Neural cell (in vitro differentiated cells): ENCODE measurements at regions not wholly inside any gene's neighbourhood (a gene's known extent, or its start where the extent isn't known, plus 50 kb on each side); places are given as distances from the start of the nearest gene placed in this dataset.

ENCODE experiments used
- H2AFZ ChIP-seq: fragments of 200-600, 300-800 bp; sonication (generic), shearing (Covaris generic); 2 replicates; pipeline ENCODE4 v1.6.0; 2014; ENCODE audit warnings: low read depth, mild to moderate bottlenecking, antibody characterized with exemption, low read length, moderate library complexity
- H3F3A ChIP-seq: fragments of 200-600 bp; shearing (Covaris generic); 2 replicates; pipeline ENCODE4 v1.6.1; 2016; ENCODE audit warnings: mild to moderate bottlenecking, moderate library complexity, mixed read lengths, antibody characterized with exemption, low read length; ENCODE audit not compliant: insufficient read depth, poor library complexity, severe bottlenecking
- H3K27ac ChIP-seq: fragments of 200-600, 300-800 bp; sonication (generic), shearing (Covaris generic); 2 replicates; pipeline ENCODE4 v1.5.1; 2014; ENCODE audit warnings: mild to moderate bottlenecking, low read length, moderate library complexity
- H3K27me3 ChIP-seq: fragments of 300-800, 200-600 bp; sonication (generic), shearing (Covaris generic); 2 replicates; pipeline ENCODE4 v1.6.0; 2014; ENCODE audit warnings: mild to moderate bottlenecking, low read depth, low read length, moderate library complexity; ENCODE audit not compliant: insufficient read depth
- H3K36me3 ChIP-seq: fragments of 300-800, 200-600 bp; sonication (generic), shearing (Covaris generic); 2 replicates; pipeline ENCODE4 v1.5.1; 2014; ENCODE audit warnings: mild to moderate bottlenecking, antibody characterized with exemption, low read length, moderate library complexity; ENCODE audit not compliant: insufficient read depth
- H3K4me2 ChIP-seq: fragments of 300-800, 200-600 bp; sonication (generic), shearing (Covaris generic); 2 replicates; pipeline ENCODE4 v1.6.0; 2014; ENCODE audit warnings: mild to moderate bottlenecking, low read length
- H3K4me3 ChIP-seq: fragments of 300-800, 200-600 bp; sonication (generic), shearing (Covaris generic); 2 replicates; pipeline ENCODE4 v1.5.1; 2014; ENCODE audit warnings: mild to moderate bottlenecking, low read length, moderate library complexity
- H3K79me2 ChIP-seq: fragments of 200-600 bp; shearing (Covaris generic); replicated peaks from 2 replicates; pipeline ENCODE4 v1.6.0; 2014; ENCODE audit warnings: mild to moderate bottlenecking, low read length, moderate library complexity; ENCODE audit not compliant: insufficient read depth
- H3K9ac ChIP-seq: fragments of 300-800, 200-600 bp; sonication (generic), shearing (Covaris generic); 2 replicates; pipeline ENCODE4 v1.6.1; 2016; ENCODE audit warnings: mild to moderate bottlenecking, low read length, mixed read lengths
- H3K9me2 ChIP-seq: fragments of 200-600 bp; shearing (Covaris generic); 2 replicates; pipeline ENCODE4 v1.6.1; 2016; ENCODE audit warnings: mild to moderate bottlenecking, low read length, mixed read lengths; ENCODE audit not compliant: insufficient read depth
- H3K9me3 ChIP-seq: fragments of 200-600, 300-800 bp; sonication (generic), shearing (Covaris generic); 2 replicates; pipeline ENCODE4 v1.6.1; 2016; ENCODE audit warnings: mild to moderate bottlenecking, mixed run types, low read length, moderate library complexity, mixed read lengths
- H4K20me1 ChIP-seq: fragments of 200-600 bp; shearing (Covaris generic); 2 replicates; pipeline ENCODE4 v1.6.1; 2016; ENCODE audit warnings: mild to moderate bottlenecking, mixed run types; ENCODE audit not compliant: insufficient read depth
- EP300 ChIP-seq: fragments of 450-650 bp; conservative IDR thresholded peaks from 2 replicates; pipeline ENCODE4 v1.6.1; 2014; ENCODE audit warnings: antibody characterized with exemption, mild to moderate bottlenecking, moderate library complexity; ENCODE audit not compliant: poor library complexity, severe bottlenecking
- EZH2 ChIP-seq: fragments of 200-600, 300-800 bp; shearing (Covaris generic), sonication (generic); IDR thresholded peaks from 2 replicates; pipeline ENCODE4 v1.6.1; 2014; ENCODE audit warnings: antibody characterized with exemption, low read length, borderline replicate concordance, mild to moderate bottlenecking; ENCODE audit not compliant: insufficient read depth, poor library complexity, severe bottlenecking
- MXI1 ChIP-seq: fragments of 450-650 bp; conservative IDR thresholded peaks from 2 replicates; pipeline ENCODE4 v1.6.1; 2014; ENCODE audit warnings: antibody characterized with exemption, mild to moderate bottlenecking; ENCODE audit not compliant: poor library complexity, severe bottlenecking
- POLR2AphosphoS5 ChIP-seq: IDR thresholded peaks from 2 replicates; pipeline ENCODE4 v1.6.1; 2012
- RAD21 ChIP-seq: fragments of 450-650 bp; conservative IDR thresholded peaks from 2 replicates; pipeline ENCODE4 v1.6.1; 2014; ENCODE audit warnings: antibody characterized with exemption, mild to moderate bottlenecking, moderate library complexity
- SMC3 ChIP-seq: fragments of 450-650 bp; conservative IDR thresholded peaks from 2 replicates; pipeline ENCODE4 v1.6.1; 2014; ENCODE audit warnings: antibody characterized with exemption, mild to moderate bottlenecking, moderate library complexity; ENCODE audit not compliant: poor library complexity
- TAF1 ChIP-seq: IDR thresholded peaks from 2 replicates; pipeline ENCODE4 v1.6.1; 2012; ENCODE audit warnings: low read depth
- TF ChIP-seq, protein P1 (sequence below): IDR thresholded peaks from 2 replicates; pipeline ENCODE4 v1.6.1; 2012; ENCODE audit warnings: borderline replicate concordance
- TF ChIP-seq, protein P2 (sequence below): fragments of 450-650 bp; IDR thresholded peaks from 2 replicates; pipeline ENCODE4 v1.5.1; 2014; ENCODE audit warnings: antibody characterized with exemption, mild to moderate bottlenecking, moderate library complexity; ENCODE audit not compliant: poor library complexity, severe bottlenecking

DNA sequence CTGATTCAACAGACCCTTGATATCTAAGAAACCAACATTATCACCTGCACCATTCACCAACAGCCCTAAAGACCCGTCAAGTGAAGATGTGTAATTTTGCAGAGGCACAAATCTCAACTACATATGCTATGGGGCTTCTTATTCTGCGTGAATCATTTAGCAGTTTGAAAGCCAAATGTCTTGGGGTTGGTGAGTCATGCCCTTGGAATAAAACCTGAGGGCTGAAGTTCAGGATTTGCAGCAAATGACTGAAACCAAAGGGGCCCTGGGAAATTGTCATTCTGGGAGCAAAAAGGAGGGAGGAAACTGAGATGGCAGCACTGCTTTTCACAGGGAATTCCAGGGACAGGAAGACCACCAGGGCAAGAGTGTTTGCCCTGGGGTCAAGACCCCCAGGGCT, 79.2 kb upstream of the TNR start:
- Histone ChIP-seq H3K4me2 (no peak overlapping the region), H2AFZ (no peak overlapping the region), H3K27me3 (no peaks in the 10 kb centered on the region), H3F3A (no peaks in the 10 kb centered on the region), H4K20me1 (no peaks in the 10 kb centered on the region), H3K9ac (no peak overlapping the region), H3K79me2 (no peaks in the 10 kb centered on the region), H3K4me3 (no peak overlapping the region), H3K27ac (no peak overlapping the region), H3K9me2 (no peaks in the 10 kb centered on the region), H3K36me3 (no peaks in the 10 kb centered on the region), H3K9me3 (no peaks in the 10 kb centered on the region)
- TF ChIP-seq EP300 (no peak), TAF1 (no peak), EZH2 (no peak), POLR2AphosphoS5 (no peak), RAD21 (no peak), MXI1 (no peak), SMC3 (no peak)
- TF ChIP-seq, protein P1, sequence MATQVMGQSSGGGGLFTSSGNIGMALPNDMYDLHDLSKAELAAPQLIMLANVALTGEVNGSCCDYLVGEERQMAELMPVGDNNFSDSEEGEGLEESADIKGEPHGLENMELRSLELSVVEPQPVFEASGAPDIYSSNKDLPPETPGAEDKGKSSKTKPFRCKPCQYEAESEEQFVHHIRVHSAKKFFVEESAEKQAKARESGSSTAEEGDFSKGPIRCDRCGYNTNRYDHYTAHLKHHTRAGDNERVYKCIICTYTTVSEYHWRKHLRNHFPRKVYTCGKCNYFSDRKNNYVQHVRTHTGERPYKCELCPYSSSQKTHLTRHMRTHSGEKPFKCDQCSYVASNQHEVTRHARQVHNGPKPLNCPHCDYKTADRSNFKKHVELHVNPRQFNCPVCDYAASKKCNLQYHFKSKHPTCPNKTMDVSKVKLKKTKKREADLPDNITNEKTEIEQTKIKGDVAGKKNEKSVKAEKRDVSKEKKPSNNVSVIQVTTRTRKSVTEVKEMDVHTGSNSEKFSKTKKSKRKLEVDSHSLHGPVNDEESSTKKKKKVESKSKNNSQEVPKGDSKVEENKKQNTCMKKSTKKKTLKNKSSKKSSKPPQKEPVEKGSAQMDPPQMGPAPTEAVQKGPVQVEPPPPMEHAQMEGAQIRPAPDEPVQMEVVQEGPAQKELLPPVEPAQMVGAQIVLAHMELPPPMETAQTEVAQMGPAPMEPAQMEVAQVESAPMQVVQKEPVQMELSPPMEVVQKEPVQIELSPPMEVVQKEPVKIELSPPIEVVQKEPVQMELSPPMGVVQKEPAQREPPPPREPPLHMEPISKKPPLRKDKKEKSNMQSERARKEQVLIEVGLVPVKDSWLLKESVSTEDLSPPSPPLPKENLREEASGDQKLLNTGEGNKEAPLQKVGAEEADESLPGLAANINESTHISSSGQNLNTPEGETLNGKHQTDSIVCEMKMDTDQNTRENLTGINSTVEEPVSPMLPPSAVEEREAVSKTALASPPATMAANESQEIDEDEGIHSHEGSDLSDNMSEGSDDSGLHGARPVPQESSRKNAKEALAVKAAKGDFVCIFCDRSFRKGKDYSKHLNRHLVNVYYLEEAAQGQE: no peak
- TF ChIP-seq, protein P2, sequence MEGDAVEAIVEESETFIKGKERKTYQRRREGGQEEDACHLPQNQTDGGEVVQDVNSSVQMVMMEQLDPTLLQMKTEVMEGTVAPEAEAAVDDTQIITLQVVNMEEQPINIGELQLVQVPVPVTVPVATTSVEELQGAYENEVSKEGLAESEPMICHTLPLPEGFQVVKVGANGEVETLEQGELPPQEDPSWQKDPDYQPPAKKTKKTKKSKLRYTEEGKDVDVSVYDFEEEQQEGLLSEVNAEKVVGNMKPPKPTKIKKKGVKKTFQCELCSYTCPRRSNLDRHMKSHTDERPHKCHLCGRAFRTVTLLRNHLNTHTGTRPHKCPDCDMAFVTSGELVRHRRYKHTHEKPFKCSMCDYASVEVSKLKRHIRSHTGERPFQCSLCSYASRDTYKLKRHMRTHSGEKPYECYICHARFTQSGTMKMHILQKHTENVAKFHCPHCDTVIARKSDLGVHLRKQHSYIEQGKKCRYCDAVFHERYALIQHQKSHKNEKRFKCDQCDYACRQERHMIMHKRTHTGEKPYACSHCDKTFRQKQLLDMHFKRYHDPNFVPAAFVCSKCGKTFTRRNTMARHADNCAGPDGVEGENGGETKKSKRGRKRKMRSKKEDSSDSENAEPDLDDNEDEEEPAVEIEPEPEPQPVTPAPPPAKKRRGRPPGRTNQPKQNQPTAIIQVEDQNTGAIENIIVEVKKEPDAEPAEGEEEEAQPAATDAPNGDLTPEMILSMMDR: no peak

DNA sequence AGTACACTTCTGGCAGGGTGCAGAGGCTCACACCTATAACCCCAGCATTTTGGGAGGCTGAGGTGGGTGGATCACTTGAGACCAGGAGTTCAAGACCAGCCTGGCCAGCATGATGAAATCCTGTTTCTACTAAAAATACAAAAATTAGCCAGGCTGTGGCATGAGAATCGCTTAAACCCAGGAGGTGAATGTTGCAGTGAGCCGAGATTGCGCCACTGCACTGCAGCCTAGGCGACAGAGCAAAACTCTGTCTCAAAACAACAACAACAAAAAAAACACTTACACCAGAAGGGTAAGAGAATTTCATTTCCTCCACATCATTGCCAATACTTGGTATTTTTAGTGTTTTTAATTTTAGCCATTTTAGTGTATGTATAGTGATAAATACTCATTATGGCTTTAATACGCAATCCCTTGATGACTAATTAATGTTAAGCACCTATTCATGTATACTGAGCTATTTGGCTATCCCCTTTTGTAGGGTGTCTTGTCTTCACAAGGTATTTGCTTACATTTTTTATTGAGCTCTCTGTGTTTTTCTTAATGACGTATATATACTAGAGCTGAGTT, 77.1 kb upstream of the TNR start:
- no peaks in the 10 kb centered on the region for H3K36me3 ChIP-seq

More for the DNA sequence above, 77.1 kb upstream of the TNR start:
- Histone ChIP-seq H3K79me2 (no peaks in the 10 kb centered on the region), H3K27me3 (no peaks in the 10 kb centered on the region), H3F3A (no peaks in the 10 kb centered on the region), H4K20me1 (no peaks in the 10 kb centered on the region), H3K9me2 (no peaks in the 10 kb centered on the region), H3K9me3 (no peaks in the 10 kb centered on the region), H3K4me3 (no peak overlapping the region), H3K27ac (no peak overlapping the region), H3K4me2 (no peak overlapping the region), H2AFZ (no peak overlapping the region), H3K9ac (no peak overlapping the region)
- TF ChIP-seq RAD21 (no peak), MXI1 (no peak), TAF1 (no peak), EP300 (no peak), SMC3 (no peak), POLR2AphosphoS5 (no peak), EZH2 (no peak)
- TF ChIP-seq, protein P2: no peak
- TF ChIP-seq, protein P1: no peak
